Activated CD4-positive, CD25-positive, alpha-beta regulatory T cell treated with anti-CD3 and anti-CD28 coated beads, Interleukin-2, amount 50 U/mL, for 16 hours (primary cell): ENCODE measurements at regions not wholly inside any gene's neighbourhood (a gene's known extent, or its start where the extent isn't known, plus 50 kb on each side); places are given as distances from the start of the nearest gene placed in this dataset.

Experiments used
- DNase-seq: peaks from one replicate; pipeline ENCODE4 v3.0.0-alpha.2; 2020; ENCODE audit warnings: low read depth, low spot score

DNA sequence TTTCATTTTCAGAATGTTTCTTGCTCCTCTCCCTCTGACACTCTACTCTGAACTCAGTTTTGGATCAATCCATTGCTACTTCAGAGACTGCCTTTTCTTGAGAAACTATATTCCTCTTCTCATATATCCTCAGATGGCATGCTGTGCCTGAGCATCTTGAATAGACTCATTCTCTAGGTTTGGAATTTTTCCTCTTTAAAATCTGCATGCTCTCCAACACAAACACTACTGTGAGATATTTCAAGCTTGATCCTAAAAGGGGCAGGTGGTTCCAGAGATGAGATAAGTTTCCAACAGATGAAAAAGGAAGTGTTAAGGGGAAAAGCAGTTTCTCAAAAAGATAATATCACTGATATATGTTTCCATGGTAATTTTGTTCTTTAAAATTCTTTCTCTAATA lies 742.2 kb upstream of the EPHA6 start:
- no peak for DNase-seq

DNA sequence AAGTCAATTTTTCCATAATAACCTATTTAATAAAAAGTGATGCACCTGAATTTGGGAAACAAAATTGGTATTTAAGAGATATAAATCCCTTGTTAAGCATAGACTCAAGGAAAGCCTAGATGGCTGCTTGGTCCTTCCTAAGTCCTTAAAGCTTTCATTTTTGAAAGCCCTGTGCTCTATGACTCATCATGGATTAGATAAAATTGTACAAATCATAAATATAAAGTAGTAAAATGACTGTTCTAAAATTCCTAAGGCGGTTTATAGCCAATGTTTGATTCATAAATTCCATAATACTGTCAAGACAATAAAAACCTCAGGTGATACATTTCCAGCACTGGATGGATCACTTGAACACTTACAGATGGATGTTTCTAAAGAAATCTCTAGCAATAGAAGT lies 730.8 kb upstream of the EPHA6 start:
- no peak for DNase-seq

DNA sequence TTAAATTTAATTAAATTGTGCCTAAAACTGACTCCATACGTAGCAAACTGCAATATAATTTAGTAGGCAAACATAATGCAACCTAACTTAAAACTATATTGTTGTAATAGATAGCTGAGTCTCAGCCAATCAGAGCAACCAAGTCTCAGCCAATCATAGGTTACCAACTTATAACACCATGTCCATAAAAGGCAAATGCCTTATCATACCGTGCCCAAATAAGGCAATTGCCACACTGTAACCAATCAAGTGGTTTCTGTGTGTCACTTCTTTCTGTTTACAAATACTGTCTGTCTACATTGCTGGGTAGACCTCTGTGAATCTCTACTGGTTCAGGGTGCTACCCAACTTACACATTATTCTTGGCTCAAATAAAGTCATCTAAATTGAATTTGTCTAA lies 728.4 kb upstream of the EPHA6 start:
- DNase-seq: no peak

DNA sequence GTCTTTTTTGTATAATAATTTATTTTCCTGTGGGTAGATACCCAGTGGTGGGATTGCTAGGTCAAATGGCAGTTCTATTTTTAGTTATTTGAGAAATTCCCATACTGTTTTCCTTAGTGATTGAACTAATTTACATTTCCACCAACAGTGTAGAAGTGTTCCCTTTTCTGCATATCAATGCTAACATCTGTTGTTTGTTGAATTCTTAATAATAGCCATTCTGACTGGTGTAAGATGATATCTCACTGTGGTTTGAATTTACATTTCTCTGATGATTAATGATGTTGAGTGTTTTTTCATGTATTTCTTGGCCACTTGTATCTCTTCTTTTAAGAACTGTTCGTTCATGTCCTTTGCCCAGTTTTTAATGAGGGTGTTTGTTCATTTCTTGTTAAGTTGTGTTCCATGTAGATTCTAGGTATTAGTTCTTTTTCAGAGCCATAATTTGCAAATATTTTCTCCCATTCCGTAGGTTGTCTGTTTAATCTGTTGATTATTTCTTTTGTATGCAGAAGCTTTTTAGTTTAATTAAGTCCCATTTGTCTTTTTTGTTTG lies 713.3 kb upstream of the EPHA6 start:
- DNase-seq: no peak

DNA sequence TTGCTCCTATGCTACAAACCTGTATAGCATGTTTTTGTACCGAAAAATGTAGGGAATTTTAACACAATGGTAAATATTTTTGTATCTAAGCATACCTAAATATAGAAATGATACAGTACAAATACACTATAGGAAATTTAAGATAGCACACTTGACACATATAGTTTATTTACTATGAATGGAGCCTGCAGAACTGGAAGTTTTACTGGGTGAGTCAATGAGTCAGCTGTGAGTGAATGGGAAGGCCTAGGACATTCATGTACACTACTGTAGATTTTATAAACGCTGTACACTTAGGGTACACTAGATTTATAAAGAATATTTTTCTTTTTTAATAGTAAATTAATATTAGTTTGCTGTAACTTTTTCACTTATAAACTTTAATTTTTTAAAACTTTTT lies 707.7 kb upstream of the EPHA6 start:
- no peak for DNase-seq
